NCI-H2196 (cell line): ENCODE measurements at regions not wholly inside any gene's neighbourhood (a gene's known extent, or its start where the extent isn't known, plus 50 kb on each side); places are given as distances from the start of the nearest gene placed in this dataset.
"Not testable (repeated sequence)": the region's sequence is repeated elsewhere in the genome, so short reads cannot be mapped to it uniquely, and the experiment has no call there.

Source experiments
- DNase-seq: peaks from one replicate; lab custom pipeline; 2025; ENCODE audit not compliant: unreplicated experiment; lab: John Stamatoyannopoulos, UW

DNA sequence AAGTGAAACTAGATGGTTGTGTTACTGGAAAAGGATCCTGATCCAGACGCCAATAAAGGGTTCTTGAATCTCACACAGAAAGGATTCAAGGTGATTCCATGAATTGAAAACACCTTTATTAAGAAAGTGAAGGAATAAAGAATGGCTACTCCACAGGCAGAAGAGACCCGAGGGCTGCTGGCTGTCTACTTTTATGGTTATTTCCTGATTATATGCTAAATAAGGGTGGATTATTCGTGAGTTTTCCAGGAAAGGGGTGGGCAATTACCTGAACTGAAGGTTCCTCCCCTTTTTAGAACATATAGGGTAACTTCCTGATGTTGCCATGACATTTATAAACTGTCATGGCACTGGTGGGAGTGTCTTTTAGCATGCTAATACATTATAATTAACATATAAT lies 50.9 kb upstream of the WARS2 start:
- DNase-seq: no peak

GRCh38 chr1:119204197-119204960 lies 63.9 kb upstream of the WARS2 start:
- no peak for DNase-seq

DNA sequence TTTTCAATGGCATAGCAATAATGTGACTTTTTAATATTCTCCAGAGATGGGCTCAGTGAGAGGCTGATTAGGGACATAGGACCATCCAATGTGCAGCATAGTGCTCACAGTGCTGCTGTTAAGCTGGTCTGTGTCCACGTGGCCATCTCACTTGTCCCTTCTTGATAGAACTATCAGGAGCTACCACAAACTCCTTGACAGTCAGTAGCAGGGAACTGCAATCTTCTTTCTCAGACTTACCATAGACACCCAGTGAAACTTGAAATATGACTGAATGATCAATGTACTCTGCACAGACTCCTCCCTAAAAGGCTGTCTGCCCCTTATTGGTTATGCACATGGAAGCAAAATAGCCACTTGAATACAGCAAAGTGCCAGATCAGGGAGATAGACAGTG lies 64.5 kb upstream of the WARS2 start:
- DNase-seq: no peak

DNA sequence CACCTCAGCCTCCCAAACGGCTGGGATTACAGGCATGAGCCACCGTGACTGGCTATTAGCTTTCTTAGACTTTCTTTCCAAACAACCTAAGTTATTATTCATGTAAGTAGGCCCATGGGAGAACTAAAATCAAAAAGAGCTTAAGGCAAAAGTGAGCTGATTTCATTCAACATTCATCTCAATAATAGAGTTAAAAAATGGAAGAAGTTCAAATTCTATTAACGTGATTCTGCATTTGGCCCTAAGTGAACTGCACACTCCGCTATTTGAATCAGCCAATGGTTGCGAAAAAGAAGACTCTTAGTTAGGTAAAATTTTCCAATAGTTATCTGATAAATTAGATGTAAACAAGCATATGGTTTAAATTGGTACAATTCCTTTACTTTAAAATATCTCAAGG lies 68.6 kb upstream of the WARS2 start:
- no peak for DNase-seq

DNA sequence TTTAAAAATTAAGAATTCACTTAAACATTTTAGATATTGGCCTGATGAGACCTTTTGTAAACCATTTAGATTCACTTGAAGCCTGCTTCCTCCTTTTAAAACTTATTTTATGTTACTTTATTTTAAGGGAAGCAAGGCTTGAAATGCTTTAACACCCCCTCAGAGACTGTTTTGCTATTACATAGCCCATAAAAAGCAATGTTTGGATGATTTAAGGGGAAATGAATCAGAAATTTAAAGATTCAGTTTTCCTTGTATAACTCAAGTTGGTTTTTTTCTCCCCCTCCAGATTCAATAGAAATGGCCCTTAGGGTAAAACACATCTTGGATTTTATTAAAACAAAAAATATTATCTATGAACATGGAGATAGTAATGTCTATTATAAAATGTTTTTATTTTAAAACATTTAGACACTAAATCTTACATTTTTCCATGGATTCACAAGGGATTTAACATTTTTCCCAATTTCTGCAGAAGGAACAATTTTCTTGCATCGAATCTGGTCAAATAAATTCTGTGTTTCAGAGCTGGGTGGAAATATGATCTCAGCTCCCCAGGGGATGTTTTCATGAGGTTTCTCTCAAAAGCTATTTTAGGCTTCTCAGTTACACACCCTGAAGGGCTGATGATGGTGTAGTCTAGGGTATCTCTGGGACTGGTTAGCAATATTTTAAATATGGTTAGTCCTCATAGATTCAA lies 69.3 kb upstream of the WARS2 start:
- DNase-seq: no peak

- no peak for DNase-seq
Observed at GRCh38 chr1:119210296-119210649, 69.8 kb upstream of the WARS2 start.

DNA sequence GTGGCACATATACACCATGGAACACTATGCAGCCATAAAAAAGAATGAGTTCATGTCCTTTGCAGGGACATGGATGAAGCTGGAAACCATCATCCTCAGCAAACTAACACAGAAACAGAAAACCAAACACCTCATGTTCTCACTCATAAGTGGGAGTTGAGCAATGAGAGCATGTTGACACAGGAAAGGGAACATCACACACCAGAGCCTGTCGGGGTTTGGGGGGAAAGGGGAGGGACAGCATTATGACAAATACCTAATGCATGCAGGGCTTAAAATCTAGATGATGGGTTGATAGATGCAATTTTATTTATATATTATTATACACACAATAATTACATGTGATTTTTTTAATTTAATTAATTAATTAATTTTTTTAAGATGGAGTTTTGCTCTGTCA lies 72.8 kb upstream of the WARS2 start:
- DNase-seq: not testable (repeated sequence)

DNA sequence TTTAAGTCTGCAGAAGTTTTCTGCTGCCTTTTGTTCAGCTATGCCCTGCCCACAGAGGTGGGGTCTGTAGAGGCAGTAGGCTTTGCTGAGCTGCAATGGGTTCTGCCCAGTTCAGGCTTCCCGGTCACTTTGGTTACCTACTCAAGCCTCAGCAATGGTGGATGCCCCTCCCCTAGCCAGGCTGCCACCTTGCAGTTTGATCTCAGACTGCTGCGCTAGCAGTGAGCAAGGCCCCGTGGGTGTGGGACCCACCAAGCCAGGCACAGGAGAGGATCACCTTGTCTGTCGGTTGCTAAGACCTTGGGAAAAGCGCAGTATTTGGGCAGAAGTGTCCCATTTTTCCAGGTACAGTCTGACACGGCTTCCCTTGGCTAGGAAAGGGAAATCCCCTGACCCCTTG lies 74.5 kb upstream of the WARS2 start:
- not testable (repeated sequence) for DNase-seq

DNA sequence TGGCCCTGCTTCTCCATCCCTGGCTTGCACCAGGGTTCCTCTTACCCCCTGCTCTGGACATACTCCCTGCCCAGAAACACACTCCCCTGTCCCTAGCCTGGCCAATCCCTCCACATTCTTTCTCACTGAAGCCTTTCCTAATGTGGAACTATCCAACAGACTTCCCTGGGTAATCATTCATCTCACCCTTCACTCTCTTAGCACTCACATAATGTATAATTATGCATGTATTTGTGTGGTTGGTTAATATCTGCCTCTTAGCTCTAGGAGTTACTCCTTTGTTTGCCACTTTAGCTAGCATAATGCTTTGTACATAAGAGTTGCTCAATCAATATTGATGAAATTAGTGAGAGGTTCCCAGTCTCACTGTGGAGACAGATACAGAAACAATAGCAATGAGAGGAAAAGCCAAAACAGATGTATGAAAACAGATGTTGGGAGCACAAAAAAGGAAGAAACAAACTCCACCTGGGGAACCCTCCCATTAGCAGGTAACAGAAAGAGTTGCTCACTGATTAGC lies 76.9 kb upstream of the WARS2 start:
- DNase-seq: no peak

DNA sequence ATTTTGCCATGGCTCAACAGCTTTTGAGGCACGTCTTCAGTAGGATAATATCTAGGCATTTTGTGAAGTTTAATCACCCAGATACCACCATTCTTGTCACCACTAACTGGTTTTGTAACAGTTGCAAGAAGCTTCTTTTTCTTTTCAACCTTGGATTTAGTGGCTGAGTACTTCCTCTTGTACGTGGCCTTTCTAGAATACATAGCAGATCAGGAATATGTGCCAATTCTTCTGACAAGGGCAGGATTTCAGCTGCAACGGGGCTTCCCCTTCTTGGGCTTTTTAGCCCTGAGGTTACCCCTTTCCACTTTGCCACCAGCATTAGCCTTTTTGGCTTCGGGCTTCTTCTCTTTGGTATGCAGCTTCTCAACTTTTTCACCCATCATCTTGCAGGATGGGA lies 79.3 kb upstream of the WARS2 start:
- no peak for DNase-seq

- DNase-seq: no peak
Observed at GRCh38 chr1:119220991-119221390, 80.5 kb upstream of the WARS2 start.

DNA sequence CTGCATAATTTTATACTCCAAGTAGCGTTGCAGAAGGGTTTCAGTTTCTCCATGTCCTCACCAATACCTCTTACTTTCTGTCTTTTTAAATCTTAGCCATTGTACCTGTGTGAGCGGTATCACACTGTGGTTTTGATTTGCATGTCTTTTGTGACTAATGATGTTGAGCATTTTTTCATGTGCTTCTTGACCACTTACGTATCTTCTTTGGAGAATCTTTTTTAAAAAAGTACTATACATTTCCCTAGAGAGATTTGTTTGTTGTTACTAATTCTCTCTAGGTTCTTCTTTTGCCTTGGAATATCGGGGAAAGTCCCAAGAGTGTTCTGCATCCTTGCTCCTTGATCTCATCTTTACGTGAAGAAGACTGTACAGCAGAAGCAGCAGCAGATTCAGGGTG lies 81.8 kb upstream of the WARS2 start:
- no peak for DNase-seq

GRCh38 chr1:119225265-119225664 lies 84.8 kb upstream of the WARS2 start:
- no peak for DNase-seq

DNA sequence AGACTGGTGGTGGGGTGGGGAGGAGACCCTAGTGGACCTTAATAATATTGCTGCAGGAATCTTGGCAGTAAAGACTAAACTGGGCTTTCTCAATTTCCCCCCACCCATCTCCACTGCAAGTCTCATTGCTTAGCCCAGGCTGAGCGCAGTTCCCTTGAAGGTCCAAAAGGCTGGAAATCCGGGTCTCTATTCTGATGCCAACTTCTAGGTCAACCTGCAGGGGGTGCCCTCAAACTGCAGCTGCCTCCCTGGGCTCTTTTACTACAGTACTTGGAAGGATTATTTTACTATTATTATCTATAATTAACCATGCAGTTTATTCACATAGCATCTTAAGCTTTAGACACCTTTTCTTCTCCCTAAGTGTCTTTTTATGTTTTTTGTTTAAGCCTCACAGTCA lies 85.4 kb upstream of the WARS2 start:
- DNase-seq: no peak

GRCh38 chr1:119226321-119226720 lies 85.9 kb upstream of the WARS2 start:
- DNase-seq: no peak

GRCh38 chr1:119226913-119227312 lies 86.5 kb upstream of the WARS2 start:
- no peak for DNase-seq

- DNase-seq: no peak
Observed at GRCh38 chr1:119227456-119227855, 87.0 kb upstream of the WARS2 start.

DNA sequence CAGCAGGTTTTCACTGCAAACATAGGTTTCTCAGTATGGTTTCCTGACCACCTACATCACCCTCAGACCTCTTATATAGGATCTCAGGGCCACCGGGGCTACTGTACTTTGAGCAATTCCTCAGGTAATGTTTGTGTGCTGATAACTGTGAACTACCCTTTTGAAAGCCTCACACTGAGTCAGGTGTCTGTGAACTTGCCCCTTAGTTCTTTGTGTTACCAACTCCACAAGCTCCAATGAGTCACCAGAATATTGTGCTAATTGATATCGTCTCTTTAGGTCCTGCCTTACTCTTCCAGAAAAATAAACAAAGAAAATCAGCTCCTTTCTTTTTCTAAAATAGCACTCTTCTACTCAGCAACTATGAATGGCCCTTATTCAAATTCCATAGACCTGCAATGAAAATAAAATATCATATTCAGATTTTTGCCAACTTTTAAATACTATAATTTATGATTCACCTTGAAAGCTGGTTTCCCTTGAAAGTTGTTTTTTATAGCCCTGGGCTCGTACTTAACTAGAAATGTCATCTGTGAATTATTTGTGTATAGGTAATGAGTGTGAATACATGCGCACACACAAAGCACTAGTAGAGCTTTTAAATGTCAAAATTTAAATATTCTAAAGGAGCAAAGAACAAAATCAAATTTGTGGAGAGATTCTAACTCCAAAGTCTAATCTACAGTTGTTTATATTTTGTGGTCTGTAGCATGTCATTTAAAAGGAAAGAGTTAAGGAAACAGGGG lies 88.1 kb upstream of the WARS2 start:
- DNase-seq: no peak

GRCh38 chr1:119235120-119235519 lies 94.7 kb upstream of the WARS2 start:
- DNase-seq: no peak

- DNase-seq: no peak
Observed at GRCh38 chr1:119245881-119246280, 105.4 kb upstream of the WARS2 start.

- DNase-seq: no peak
Observed at GRCh38 chr1:119249283-119249682, 108.8 kb upstream of the WARS2 start.

GRCh38 chr1:119250299-119250698 lies 109.8 kb upstream of the WARS2 start:
- DNase-seq: no peak
